KMS-11 (cell line): ENCODE measurements at regions not wholly inside any gene's neighbourhood (a gene's known extent, or its start where the extent isn't known, plus 50 kb on each side); places are given as distances from the start of the nearest gene placed in this dataset.

ENCODE experiments used
- H2AFZ ChIP-seq: fragments of 200-600 bp; sonication (generic); 2 replicates; pipeline ENCODE4 v1.6.1; 2016; ENCODE audit warnings: antibody characterized with exemption, mixed run types, low read depth
- H3K27ac ChIP-seq: fragments of 200-600 bp; sonication (generic); 2 replicates; pipeline ENCODE4 v1.6.1; 2016; ENCODE audit warnings: mild to moderate bottlenecking, mixed run types
- H3K27me3 ChIP-seq: fragments of 200-600 bp; sonication (generic); 2 replicates; pipeline ENCODE4 v1.6.1; 2017; ENCODE audit warnings: mild to moderate bottlenecking, low read depth, mixed run types, moderate library complexity; ENCODE audit not compliant: insufficient read depth
- H3K36me3 ChIP-seq: fragments of 200-600 bp; sonication (generic); 2 replicates; pipeline ENCODE4 v1.6.1; 2017; ENCODE audit warnings: mild to moderate bottlenecking, mixed run types; ENCODE audit not compliant: insufficient read depth
- H3K4me1 ChIP-seq: fragments of 200-600 bp; sonication (generic); 2 replicates; pipeline ENCODE4 v1.6.1; 2016; ENCODE audit warnings: mild to moderate bottlenecking, low read depth, mixed run types; ENCODE audit not compliant: poor library complexity, severe bottlenecking
- H3K4me2 ChIP-seq: fragments of 200-600 bp; sonication (generic); 2 replicates; pipeline ENCODE4 v1.7.0; 2016; ENCODE audit warnings: mild to moderate bottlenecking, mixed run types
- H3K4me3 ChIP-seq: fragments of 200-600 bp; sonication (generic); IDR thresholded peaks from 2 replicates; pipeline ENCODE4 v1.6.1; 2017; ENCODE audit warnings: low read depth, low read length, mixed read lengths; ENCODE audit not compliant: insufficient read depth
- H3K79me2 ChIP-seq: fragments of 200-600 bp; sonication (generic); 2 replicates; pipeline ENCODE4 v1.6.1; 2016; ENCODE audit warnings: low read depth, mixed run types; ENCODE audit not compliant: insufficient read depth
- H3K9ac ChIP-seq: fragments of 200-600 bp; sonication (generic); 2 replicates; pipeline ENCODE4 v1.6.1; 2016; ENCODE audit warnings: mild to moderate bottlenecking, mixed run types
- H4K20me1 ChIP-seq: fragments of 200-600 bp; sonication (generic); 2 replicates; pipeline ENCODE4 v1.6.1; 2016; ENCODE audit warnings: mild to moderate bottlenecking, mixed run types; ENCODE audit not compliant: insufficient read depth
- TF ChIP-seq, protein P1 (sequence below): fragments of 200-600 bp; sonication (generic); conservative IDR thresholded peaks from 2 replicates; pipeline ENCODE4 v1.6.1; 2017; ENCODE audit warnings: low read depth, mild to moderate bottlenecking, antibody characterized with exemption, low read length, moderate library complexity, mixed read lengths

- H2AFZ ChIP-seq, result no peak overlapping the region
- no peak overlapping the region for H3K4me2 ChIP-seq
- H3K36me3 ChIP-seq, result no peaks in the 10 kb centered on the region
- TF ChIP-seq, protein P1, sequence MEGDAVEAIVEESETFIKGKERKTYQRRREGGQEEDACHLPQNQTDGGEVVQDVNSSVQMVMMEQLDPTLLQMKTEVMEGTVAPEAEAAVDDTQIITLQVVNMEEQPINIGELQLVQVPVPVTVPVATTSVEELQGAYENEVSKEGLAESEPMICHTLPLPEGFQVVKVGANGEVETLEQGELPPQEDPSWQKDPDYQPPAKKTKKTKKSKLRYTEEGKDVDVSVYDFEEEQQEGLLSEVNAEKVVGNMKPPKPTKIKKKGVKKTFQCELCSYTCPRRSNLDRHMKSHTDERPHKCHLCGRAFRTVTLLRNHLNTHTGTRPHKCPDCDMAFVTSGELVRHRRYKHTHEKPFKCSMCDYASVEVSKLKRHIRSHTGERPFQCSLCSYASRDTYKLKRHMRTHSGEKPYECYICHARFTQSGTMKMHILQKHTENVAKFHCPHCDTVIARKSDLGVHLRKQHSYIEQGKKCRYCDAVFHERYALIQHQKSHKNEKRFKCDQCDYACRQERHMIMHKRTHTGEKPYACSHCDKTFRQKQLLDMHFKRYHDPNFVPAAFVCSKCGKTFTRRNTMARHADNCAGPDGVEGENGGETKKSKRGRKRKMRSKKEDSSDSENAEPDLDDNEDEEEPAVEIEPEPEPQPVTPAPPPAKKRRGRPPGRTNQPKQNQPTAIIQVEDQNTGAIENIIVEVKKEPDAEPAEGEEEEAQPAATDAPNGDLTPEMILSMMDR, result no peak
- H3K4me3 ChIP-seq, result no peak overlapping the region
- H4K20me1 ChIP-seq, result no peaks in the 10 kb centered on the region
- H3K79me2 ChIP-seq, result no peaks in the 10 kb centered on the region
- H3K27ac ChIP-seq, result no peak overlapping the region
- no peaks in the 10 kb centered on the region for H3K4me1 ChIP-seq
- no peaks in the 10 kb centered on the region for H3K27me3 ChIP-seq
- H3K9ac ChIP-seq, result no peak overlapping the region
Measured at GRCh38 chr4:57233386-57233785, 123.2 kb upstream of the IGFBP7 start.

DNA sequence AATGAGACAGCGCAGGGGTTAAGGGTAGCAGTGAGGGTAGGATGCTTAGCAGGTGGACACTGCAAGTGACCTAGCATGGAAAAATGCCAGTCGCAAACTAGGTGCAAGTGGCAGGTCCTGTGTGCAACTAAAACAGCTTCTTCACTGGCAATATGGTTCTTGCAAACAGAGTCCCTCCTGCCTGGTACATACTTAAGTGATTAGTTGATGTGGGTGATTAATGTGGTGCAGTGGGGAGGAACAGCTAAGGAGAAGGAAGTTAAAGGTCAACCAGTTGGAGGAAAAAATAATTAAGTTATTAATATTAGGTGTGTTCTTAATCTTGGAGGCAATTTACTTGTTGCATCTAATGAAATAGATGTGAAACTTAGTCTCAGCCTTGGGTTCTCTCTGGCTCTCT lies 121.6 kb upstream of the IGFBP7 start:
- no peak overlapping the region for H2AFZ ChIP-seq
- H3K4me1 ChIP-seq, result no peaks in the 10 kb centered on the region
- TF ChIP-seq, protein P1, result no peak

DNA sequence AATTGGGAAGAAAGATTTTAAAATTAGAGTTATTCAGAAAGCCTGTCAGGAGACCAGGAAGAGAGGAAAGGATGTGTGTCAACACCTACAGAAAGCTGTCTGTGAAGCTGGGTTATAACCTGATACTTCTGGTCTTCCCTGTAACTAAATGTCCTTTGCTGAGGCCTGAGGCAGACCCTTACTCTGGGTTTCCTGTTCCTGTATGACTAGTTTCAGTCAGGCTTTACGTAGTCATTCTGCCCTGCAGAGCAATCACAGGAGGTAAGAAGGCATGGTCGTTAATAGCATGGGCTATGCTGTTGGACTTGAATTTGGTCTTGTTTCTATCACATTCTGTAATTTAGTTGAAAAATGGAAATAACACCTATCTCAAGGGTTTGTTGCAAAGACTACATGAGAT lies 110.5 kb upstream of the IGFBP7 start:
- no peak overlapping the region for H3K4me3 ChIP-seq
- no peaks in the 10 kb centered on the region for H3K79me2 ChIP-seq
- no peak overlapping the region for H3K4me2 ChIP-seq

More for the DNA sequence above, 121.6 kb upstream of the IGFBP7 start:
- Histone ChIP-seq H3K79me2 (no peaks in the 10 kb centered on the region), H3K9ac (no peak overlapping the region), H3K36me3 (no peaks in the 10 kb centered on the region), H3K4me3 (no peak overlapping the region), H3K27me3 (no peaks in the 10 kb centered on the region), H3K27ac (no peak overlapping the region), H4K20me1 (no peaks in the 10 kb centered on the region), H3K4me2 (no peak overlapping the region)

GRCh38 chr4:57220172-57220571 lies 110.0 kb upstream of the IGFBP7 start:
- no peaks in the 10 kb centered on the region for H3K27me3 ChIP-seq
- H3K4me3 ChIP-seq, result no peak overlapping the region
- H4K20me1 ChIP-seq, result no peaks in the 10 kb centered on the region
- H2AFZ ChIP-seq, result no peak overlapping the region
- H3K9ac ChIP-seq, result no peak overlapping the region
- H3K79me2 ChIP-seq, result no peaks in the 10 kb centered on the region
- H3K4me2 ChIP-seq, result no peak overlapping the region
- no peak overlapping the region for H3K27ac ChIP-seq
- TF ChIP-seq, protein P1, result no peak
- no peaks in the 10 kb centered on the region for H3K4me1 ChIP-seq
- no peaks in the 10 kb centered on the region for H3K36me3 ChIP-seq

More for the DNA sequence above, 110.5 kb upstream of the IGFBP7 start:
- no peaks in the 10 kb centered on the region for H4K20me1 ChIP-seq
- no peaks in the 10 kb centered on the region for H3K36me3 ChIP-seq
- no peak overlapping the region for H3K27ac ChIP-seq
- no peaks in the 10 kb centered on the region for H3K27me3 ChIP-seq
- H3K4me1 ChIP-seq, result no peaks in the 10 kb centered on the region
- TF ChIP-seq, protein P1, result no peak
- no peak overlapping the region for H2AFZ ChIP-seq
- no peak overlapping the region for H3K9ac ChIP-seq
